H9 (cell line): ENCODE measurements at regions not wholly inside any gene's neighbourhood (a gene's known extent, or its start where the extent isn't known, plus 50 kb on each side); places are given as distances from the start of the nearest gene placed in this dataset.

Experiments
- DNase-seq: peaks from one replicate; pipeline ENCODE4 v3.0.0-alpha.2; 2017
- H2AFZ ChIP-seq: one replicate; pipeline ENCODE4 v1.6.1; 2013; ENCODE audit warnings: mild to moderate bottlenecking, low read length, control low read depth, moderate library complexity
- H2AK5ac ChIP-seq: 2 replicates; pipeline ENCODE4 v1.6.1; 2013; ENCODE audit warnings: low read length, control low read depth, mixed read lengths; ENCODE audit not compliant: insufficient read length
- H2BK120ac ChIP-seq: one replicate; pipeline ENCODE4 v1.6.1; 2013; ENCODE audit warnings: low read depth, mild to moderate bottlenecking, low read length, control low read depth, inconsistent platforms; ENCODE audit not compliant: poor library complexity, severe bottlenecking
- H2BK12ac ChIP-seq: 2 replicates; pipeline ENCODE4 v1.6.1; 2013; ENCODE audit warnings: low read length, control low read depth, mixed read lengths, low read depth; ENCODE audit not compliant: insufficient read length
- H2BK15ac ChIP-seq: 2 replicates; pipeline ENCODE4 v1.6.1; 2013; ENCODE audit warnings: low read depth, low read length, control low read depth
- H2BK20ac ChIP-seq: one replicate; pipeline ENCODE4 v1.6.1; 2013; ENCODE audit warnings: low read depth, mild to moderate bottlenecking, low read length, control low read depth, inconsistent platforms; ENCODE audit not compliant: poor library complexity, severe bottlenecking
- H2BK5ac ChIP-seq: 2 replicates; pipeline ENCODE4 v1.6.1; 2013; ENCODE audit warnings: low read length, control low read depth, mixed read lengths; ENCODE audit not compliant: insufficient read length
- H3K14ac ChIP-seq: 2 replicates; pipeline ENCODE4 v1.6.1; 2013; ENCODE audit warnings: low read length, control low read depth; ENCODE audit not compliant: insufficient read depth
- H3K18ac ChIP-seq: 2 replicates; pipeline ENCODE4 v1.6.1; 2013; ENCODE audit warnings: low read depth, mild to moderate bottlenecking, mixed read lengths, low read length, control low read depth; ENCODE audit not compliant: insufficient read length
- H3K23ac ChIP-seq: 2 replicates; pipeline ENCODE4 v1.6.1; 2013; ENCODE audit warnings: low read length, control low read depth, mixed read lengths, low read depth; ENCODE audit not compliant: insufficient read length
- H3K23me2 ChIP-seq: 2 replicates; pipeline ENCODE4 v1.6.1; 2013; ENCODE audit warnings: low read depth, mild to moderate bottlenecking, mixed read lengths, low read length, control low read depth; ENCODE audit not compliant: insufficient read length, poor library complexity, severe bottlenecking
- H3K27ac ChIP-seq: 2 replicates; pipeline ENCODE4 v1.5.1; 2013; ENCODE audit warnings: low read length, control low read depth, mixed read lengths, low read depth; ENCODE audit not compliant: insufficient read length
- H3K27me3 ChIP-seq: 2 replicates; pipeline ENCODE4 v1.6.1; 2013; ENCODE audit warnings: low read length, control low read depth, inconsistent platforms; ENCODE audit not compliant: insufficient read depth
- H3K4ac ChIP-seq: 2 replicates; pipeline ENCODE4 v1.6.1; 2013; ENCODE audit warnings: low read depth, mild to moderate bottlenecking, control low read depth, inconsistent platforms, low read length, moderate library complexity
- H3K4me1 ChIP-seq: 2 replicates; pipeline ENCODE4 v1.6.1; 2013; ENCODE audit warnings: low read length, control low read depth, inconsistent platforms; ENCODE audit not compliant: insufficient read depth
- H3K4me2 ChIP-seq: 2 replicates; pipeline ENCODE4 v1.6.1; 2013; ENCODE audit warnings: low read length, control low read depth, mixed read lengths; ENCODE audit not compliant: insufficient read length, insufficient read depth
- H3K56ac ChIP-seq: 2 replicates; pipeline ENCODE4 v1.6.1; 2013; ENCODE audit warnings: low read depth, mild to moderate bottlenecking, mixed read lengths, low read length, control low read depth; ENCODE audit not compliant: insufficient read length
- H3K79me1 ChIP-seq: 2 replicates; pipeline ENCODE4 v1.6.1; 2013; ENCODE audit warnings: low read depth, mild to moderate bottlenecking, moderate library complexity, low read length, control low read depth, inconsistent platforms; ENCODE audit not compliant: insufficient read depth, poor library complexity, severe bottlenecking
- H3K79me2 ChIP-seq: 2 replicates; pipeline ENCODE4 v1.6.1; 2013; ENCODE audit warnings: low read length, control low read depth, inconsistent platforms; ENCODE audit not compliant: insufficient read depth
- H3K9ac ChIP-seq: 2 replicates; pipeline ENCODE4 v1.6.1; 2013; ENCODE audit warnings: low read length, control low read depth, mixed read lengths; ENCODE audit not compliant: insufficient read length; ENCODE audit errors: extremely low read depth
- H3K9me3 ChIP-seq: one replicate; pipeline ENCODE4 v1.6.1; 2013; ENCODE audit warnings: low read depth, low read length, inconsistent platforms; ENCODE audit not compliant: control insufficient read depth
- H3T11ph ChIP-seq: one replicate; pipeline ENCODE4 v1.6.1; 2013; ENCODE audit warnings: mild to moderate bottlenecking, low read length, control low read depth, inconsistent platforms
- H4K20me1 ChIP-seq: one replicate; pipeline ENCODE4 v1.6.1; 2013; ENCODE audit not compliant: control insufficient read depth, insufficient read length, insufficient read depth
- H4K5ac ChIP-seq: 2 replicates; pipeline ENCODE4 v1.6.1; 2013; ENCODE audit warnings: low read depth, mild to moderate bottlenecking, mixed read lengths, low read length, control low read depth; ENCODE audit not compliant: insufficient read length
- H4K8ac ChIP-seq: replicated peaks from 2 replicates; pipeline ENCODE4 v1.6.1; 2013; ENCODE audit warnings: low read length, control low read depth, mixed read lengths, low read depth; ENCODE audit not compliant: insufficient read length
- H4K91ac ChIP-seq: 2 replicates; pipeline ENCODE4 v1.6.1; 2013; ENCODE audit warnings: low read depth, mild to moderate bottlenecking, moderate library complexity, mixed read lengths, low read length, control low read depth; ENCODE audit not compliant: insufficient read length
- H3K27ac Mint-ChIP-seq, 3 experiments: 2 replicates in 2 of 3; 3 replicates in 1 of 3; pipeline ENCODE4 v1.8.0; 2020 to 2021; ENCODE audit warnings: mixed read lengths in 3 of 3, mild to moderate bottlenecking in 1 of 3, moderate library complexity in 1 of 3
- H3K27me3 Mint-ChIP-seq: 2 replicates; pipeline ENCODE4 v1.8.0; 2021; ENCODE audit warnings: low read depth, mild to moderate bottlenecking, moderate library complexity, mixed read lengths
- H3K36me3 Mint-ChIP-seq, 3 experiments: 2 replicates in 2 of 3; 3 replicates in 1 of 3; pipeline ENCODE4 v1.8.0; 2020 to 2021; ENCODE audit warnings: low read depth in 3 of 3, mixed read lengths in 3 of 3; ENCODE audit not compliant: insufficient read depth in 1 of 3
- H3K4me1 Mint-ChIP-seq, 2 experiments: 2 replicates each; pipeline ENCODE4 v1.8.0; 2020; ENCODE audit warnings: mixed read lengths in 2 of 2
- H3K4me3 Mint-ChIP-seq, 2 experiments: 2 replicates in 1 of 2; 3 replicates in 1 of 2; pipeline ENCODE4 v1.8.0; 2020 to 2021; ENCODE audit warnings: mild to moderate bottlenecking in 2 of 2, mixed read lengths in 2 of 2, moderate library complexity in 1 of 2
- H3K9me3 Mint-ChIP-seq, 2 experiments: 2 replicates in 1 of 2; 3 replicates in 1 of 2; pipeline ENCODE4 v1.8.0; 2020; ENCODE audit warnings: mild to moderate bottlenecking in 2 of 2, mixed read lengths in 2 of 2, moderate library complexity in 1 of 2
- WGBS: extraction: QIAGEN DNeasy Blood & Tissue Kit; methylation state at CpG from one replicate; pipeline ENCODE4 v1.1.7; 2013; ENCODE audit warnings: missing lambda C conversion rate, low lambda C conversion rate, mixed read lengths; ENCODE audit not compliant: insufficient read length; ENCODE audit errors: extremely low coverage; 5-methylcytosine and 5-hydroxymethylcytosine counted together
- TF ChIP-seq, protein P1 (sequence below): fragments of 200-600 bp; sonication (generic); conservative IDR thresholded peaks from 3 replicates; pipeline ENCODE4 v1.8.0; 2021; ENCODE audit warnings: antibody characterized with exemption, mild to moderate bottlenecking

DNA sequence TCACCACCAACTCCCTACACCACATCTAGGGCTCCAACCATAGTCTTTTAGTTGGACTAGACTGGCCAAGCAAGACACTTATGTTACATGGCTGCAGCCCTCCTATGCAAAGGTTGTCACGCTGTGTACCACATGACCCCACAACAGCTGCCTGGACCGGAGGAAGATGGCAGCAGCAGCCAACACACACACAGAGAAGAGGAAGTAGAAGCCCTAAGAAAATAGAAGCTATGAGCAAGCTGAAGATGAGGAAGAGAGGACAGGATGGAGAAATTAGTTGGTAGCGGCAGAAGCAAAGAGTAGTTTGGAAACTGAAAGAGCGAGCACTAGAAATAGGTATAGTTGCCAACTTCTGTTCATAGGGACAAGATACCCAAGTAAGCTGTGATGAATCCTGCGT is 60.8 kb upstream of the RALGPS2 start:
- Histone ChIP-seq H3K56ac (no peak overlapping the region), H2AK5ac (no peak overlapping the region), H3T11ph (no peak overlapping the region), H3K23me2 (no peaks in the 10 kb centered on the region), H3K14ac (no peak overlapping the region; the same call in 1 of the 2 replicates), H3K23ac (no peak overlapping the region), H2AFZ (no peak overlapping the region), H3K4ac (no peak overlapping the region), H3K79me2 (no peaks in the 10 kb centered on the region), H3K27me3 (no peaks in the 10 kb centered on the region), H3K4me1 (no peaks in the 10 kb centered on the region), H2BK12ac (no peak overlapping the region), H2BK15ac (no peak overlapping the region), H3K79me1 (no peaks in the 10 kb centered on the region), H3K9ac (no peak overlapping the region), H3K18ac (no peak overlapping the region), H2BK120ac (no peak overlapping the region), H4K8ac (no peak overlapping the region), H3K9me3 (no peaks in the 10 kb centered on the region), H2BK20ac (no peak overlapping the region), H4K91ac (no peak overlapping the region), H3K4me2 (no peak overlapping the region), H4K20me1 (no peaks in the 10 kb centered on the region), H2BK5ac (no peak overlapping the region), H3K27ac (no peak overlapping the region), H4K5ac (no peak overlapping the region)
- WGBS, result no CpG with 5 or more reads among the region's 5 CpGs
- Mint-ChIP-seq H3K36me3 (no peaks in the 10 kb centered on the region), H3K27ac (no peak overlapping the region), H3K9me3 (no peaks in the 10 kb centered on the region), H3K4me1 (0 out of 4 replicates have a peak, but pooled peaks cover 0 to 3% of the 10 kb centered on the region in 2 experiments), H3K27me3 (peaks cover 3% of the 10 kb centered on the region; the same call in 1 of the 2 replicates), H3K4me3 (no peak overlapping the region)
- DNase-seq, result no peak
- TF ChIP-seq, protein P1, sequence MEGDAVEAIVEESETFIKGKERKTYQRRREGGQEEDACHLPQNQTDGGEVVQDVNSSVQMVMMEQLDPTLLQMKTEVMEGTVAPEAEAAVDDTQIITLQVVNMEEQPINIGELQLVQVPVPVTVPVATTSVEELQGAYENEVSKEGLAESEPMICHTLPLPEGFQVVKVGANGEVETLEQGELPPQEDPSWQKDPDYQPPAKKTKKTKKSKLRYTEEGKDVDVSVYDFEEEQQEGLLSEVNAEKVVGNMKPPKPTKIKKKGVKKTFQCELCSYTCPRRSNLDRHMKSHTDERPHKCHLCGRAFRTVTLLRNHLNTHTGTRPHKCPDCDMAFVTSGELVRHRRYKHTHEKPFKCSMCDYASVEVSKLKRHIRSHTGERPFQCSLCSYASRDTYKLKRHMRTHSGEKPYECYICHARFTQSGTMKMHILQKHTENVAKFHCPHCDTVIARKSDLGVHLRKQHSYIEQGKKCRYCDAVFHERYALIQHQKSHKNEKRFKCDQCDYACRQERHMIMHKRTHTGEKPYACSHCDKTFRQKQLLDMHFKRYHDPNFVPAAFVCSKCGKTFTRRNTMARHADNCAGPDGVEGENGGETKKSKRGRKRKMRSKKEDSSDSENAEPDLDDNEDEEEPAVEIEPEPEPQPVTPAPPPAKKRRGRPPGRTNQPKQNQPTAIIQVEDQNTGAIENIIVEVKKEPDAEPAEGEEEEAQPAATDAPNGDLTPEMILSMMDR, result no peak
